Omental fat pad (tissue), 3 donors: ENCODE measurements at regions not wholly inside any gene's neighbourhood (a gene's known extent, or its start where the extent isn't known, plus 50 kb on each side); places are given as distances from the start of the nearest gene placed in this dataset.

Source experiments
- ATAC-seq: fragments of 150-250 bp; one replicate; pipeline ENCODE4 v1.9.1; 2016; ENCODE audit warnings: mild to moderate bottlenecking, moderate library complexity; ENCODE audit not compliant: low FRiP score
- DNase-seq: peaks from one replicate; pipeline ENCODE4 v3.0.0-alpha.2; 2019; ENCODE audit warnings: low spot score
- CTCF ChIP-seq, 3 donors: fragments of 450-650 bp; IDR thresholded peaks; one replicate each; pipeline ENCODE4 v1.5.1; 2016 to 2017; ENCODE audit warnings: antibody characterized with exemption in 3 of 3, mild to moderate bottlenecking in 3 of 3, moderate library complexity in 2 of 3

- no peak for TF ChIP-seq CTCF (IDR thresholded peaks at IDR 0.05)
- DNase-seq (no peak), ATAC-seq (no peak)
Observed at GRCh38 chr20:4585104-4585753, 101.0 kb upstream of the PRNP start.

- no peak for ATAC-seq
- no peak for TF ChIP-seq CTCF (IDR thresholded peaks at IDR 0.05)
- DNase-seq: no peak
Observed at GRCh38 chr20:4584510-4584909, 101.7 kb upstream of the PRNP start.

- no peak for TF ChIP-seq CTCF (IDR thresholded peaks at IDR 0.05)
- DNase-seq: no peak
- no peak for ATAC-seq
Observed at GRCh38 chr20:4581838-4582237, 104.4 kb upstream of the PRNP start.

- no peak for DNase-seq
- ATAC-seq: no peak
- TF ChIP-seq CTCF (IDR thresholded peaks at IDR 0.05): no peak
Observed at GRCh38 chr20:4578375-4578774, 107.9 kb upstream of the PRNP start.

- ATAC-seq: no peak
- TF ChIP-seq CTCF (IDR thresholded peaks at IDR 0.05): no peak
- DNase-seq: no peak
Observed at GRCh38 chr20:4574356-4574690, 111.9 kb upstream of the PRNP start.

- ATAC-seq (no peak), DNase-seq (no peak)
- no peak for TF ChIP-seq CTCF (IDR thresholded peaks at IDR 0.05)
Observed at GRCh38 chr20:4573564-4574355, 112.5 kb upstream of the PRNP start.
